Erythroblast (primary cell): ENCODE measurements at regions not wholly inside any gene's neighbourhood (a gene's known extent, or its start where the extent isn't known, plus 50 kb on each side); places are given as distances from the start of the nearest gene placed in this dataset.

Source experiments
- GATA1 ChIP-seq: IDR thresholded peaks from 2 replicates; pipeline ENCODE4 v1.6.1; 2011; ENCODE audit warnings: low read depth, mild to moderate bottlenecking, control low read depth, low read length, moderate library complexity
- POLR2A ChIP-seq: IDR thresholded peaks from 2 replicates; pipeline ENCODE4 v1.6.1; 2011; ENCODE audit warnings: mild to moderate bottlenecking, low read length

DNA sequence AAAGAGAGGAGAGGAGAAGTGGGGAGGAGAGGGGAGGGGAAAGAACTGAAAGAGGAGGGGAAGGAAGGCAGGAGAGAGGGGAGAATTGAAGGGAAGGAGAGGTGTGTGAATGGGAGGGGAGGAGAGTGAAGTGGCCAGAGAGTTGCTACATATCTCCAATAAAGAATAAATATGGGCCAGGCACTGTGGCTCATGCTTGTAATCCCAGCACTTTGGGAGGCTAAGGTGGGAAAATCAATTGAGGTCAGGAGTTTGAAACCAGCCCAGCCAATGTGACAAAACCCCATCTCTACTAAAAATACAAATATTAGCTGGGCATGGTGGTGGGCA is 482.4 kb downstream of the NAF1 start:
- no peak for TF ChIP-seq POLR2A
- TF ChIP-seq GATA1, result no peak
